Transverse colon (tissue), 4 donors: ENCODE measurements at regions not wholly inside any gene's neighbourhood (a gene's known extent, or its start where the extent isn't known, plus 50 kb on each side); places are given as distances from the start of the nearest gene placed in this dataset.

Experiments used
- CTCF ChIP-seq, 5 experiments: fragments of 200-600 bp in 3 of 5; fragments of 450-650 bp in 2 of 5; sonication (generic) in 3 of 5; IDR thresholded peaks; 1 replicate in 2 of 5; 2 replicates in 3 of 5; pipeline ENCODE4 v1.5.1; 2016 to 2017; ENCODE audit warnings: antibody characterized with exemption in 5 of 5, inconsistent platforms in 3 of 5, mild to moderate bottlenecking in 2 of 5, moderate library complexity in 1 of 5
- EP300 ChIP-seq: sonication (generic); formaldehyde crosslinking; IDR thresholded peaks from one replicate; pipeline ENCODE4 v1.6.1; 2017; ENCODE audit warnings: antibody characterized with exemption, low read depth
- POLR2A ChIP-seq: fragments of 450-650 bp; IDR thresholded peaks from one replicate; pipeline ENCODE4 v1.6.1; 2016; ENCODE audit warnings: antibody characterized with exemption, mild to moderate bottlenecking, moderate library complexity
- POLR2AphosphoS5 ChIP-seq, 3 donors: sonication (generic); formaldehyde crosslinking; IDR thresholded peaks; one replicate each; pipeline ENCODE4 v1.6.1; 2016; ENCODE audit warnings: antibody characterized with exemption in 3 of 3

GRCh38 chr18:7349181-7349837 is 118.4 kb downstream of the LRRC30 start:
- TF ChIP-seq CTCF (IDR thresholded peaks at IDR 0.05) (no peak), POLR2AphosphoS5 (IDR thresholded peaks at IDR 0.05) (no peak), POLR2A (no peak), EP300 (no peak)
